GM23338 (cell line): ENCODE measurements at regions not wholly inside any gene's neighbourhood (a gene's known extent, or its start where the extent isn't known, plus 50 kb on each side); places are given as distances from the start of the nearest gene placed in this dataset.

Experiments used
- ATAC-seq: fragments of 200-7000 bp; cut with Tn5 transposase; 3 replicates; pipeline ENCODE4 v1.9.1; 2020
- DNase-seq: peaks from one replicate; pipeline ENCODE4 v3.0.0-alpha.2; 2015; ENCODE audit warnings: low spot score
- H2AFZ ChIP-seq: fragments of 200-600 bp; sonication (generic); 2 replicates; pipeline ENCODE4 v1.8.0; 2016; ENCODE audit warnings: antibody characterized with exemption, mild to moderate bottlenecking, moderate library complexity
- H3F3A ChIP-seq: fragments of 200-600 bp; sonication (generic); replicated peaks from 2 replicates; pipeline ENCODE4 v1.8.0; 2017; ENCODE audit warnings: antibody characterized with exemption, mixed run types, low read depth
- H3K27ac ChIP-seq: fragments of 200-600 bp; sonication (generic); 2 replicates; pipeline ENCODE4 v1.6.1; 2016; ENCODE audit warnings: low read depth
- H3K27me3 ChIP-seq: fragments of 200-600 bp; sonication (generic); 2 replicates; pipeline ENCODE4 v1.8.0; 2016; ENCODE audit warnings: mild to moderate bottlenecking, mixed run types, moderate library complexity; ENCODE audit not compliant: insufficient read depth
- H3K36me3 ChIP-seq: fragments of 200-600 bp; sonication (generic); 2 replicates; pipeline ENCODE4 v1.8.0; 2016; ENCODE audit warnings: mild to moderate bottlenecking; ENCODE audit not compliant: insufficient read depth
- H3K4me1 ChIP-seq: fragments of 200-600 bp; sonication (generic); 2 replicates; pipeline ENCODE4 v1.8.0; 2016; ENCODE audit warnings: mild to moderate bottlenecking, moderate library complexity; ENCODE audit not compliant: insufficient read depth
- H3K4me2 ChIP-seq: fragments of 200-600 bp; sonication (generic); 2 replicates; pipeline ENCODE4 v1.7.1; 2017; ENCODE audit warnings: mixed run types
- H3K4me3 ChIP-seq: fragments of 200-600 bp; sonication (generic); 2 replicates; pipeline ENCODE4 v1.6.1; 2016; ENCODE audit warnings: mixed run types
- H3K79me2 ChIP-seq: fragments of 200-600 bp; sonication (generic); replicated peaks from 2 replicates; pipeline ENCODE4 v1.8.0; 2017; ENCODE audit warnings: mild to moderate bottlenecking; ENCODE audit not compliant: insufficient read depth
- H3K9me2 ChIP-seq: fragments of 200-600 bp; sonication (generic); 2 replicates; pipeline ENCODE4 v1.8.0; 2017; ENCODE audit not compliant: insufficient read depth
- H4K20me1 ChIP-seq: fragments of 200-600 bp; sonication (generic); replicated peaks from 2 replicates; pipeline ENCODE4 v1.8.0; 2017; ENCODE audit warnings: mild to moderate bottlenecking; ENCODE audit not compliant: insufficient read depth
- H3K27ac Mint-ChIP-seq: 2 replicates; pipeline ENCODE4 v1.8.0; 2020; ENCODE audit warnings: inconsistent platforms, mild to moderate bottlenecking, moderate library complexity, mixed read lengths
- H3K27me3 Mint-ChIP-seq: 3 replicates; pipeline ENCODE4 v1.8.0; 2022; ENCODE audit warnings: low read depth, mild to moderate bottlenecking, moderate library complexity, mixed read lengths, inconsistent platforms; ENCODE audit not compliant: insufficient read depth, poor library complexity
- H3K36me3 Mint-ChIP-seq: 3 replicates; pipeline ENCODE4 v1.8.0; 2021; ENCODE audit warnings: low read depth, mild to moderate bottlenecking, inconsistent platforms, moderate library complexity, mixed read lengths
- H3K4me1 Mint-ChIP-seq: 3 replicates; pipeline ENCODE4 v1.8.0; 2020; ENCODE audit warnings: mild to moderate bottlenecking, inconsistent platforms, mixed read lengths
- H3K4me3 Mint-ChIP-seq: 3 replicates; pipeline ENCODE4 v1.8.0; 2021; ENCODE audit warnings: moderate library complexity, mild to moderate bottlenecking, inconsistent platforms, mixed read lengths
- H3K9me3 Mint-ChIP-seq: 3 replicates; pipeline ENCODE4 v1.8.0; 2020; ENCODE audit warnings: moderate library complexity, mild to moderate bottlenecking, inconsistent platforms, mixed read lengths
- CREB1 ChIP-seq: fragments of 250-450 bp; sonication (Bioruptor Pico); IDR thresholded peaks from 2 replicates; pipeline ENCODE4 v1.5.0; 2020; ENCODE audit warnings: low read depth, mild to moderate bottlenecking, moderate library complexity
- CTCF ChIP-seq, 2 experiments: fragments of 200-600 bp in 1 of 2; sonication (generic) in 1 of 2; conservative IDR thresholded peaks; 2 replicates each; pipeline versions ENCODE4 v1.5.1 to v1.6.1; 2016 to 2017; ENCODE audit warnings: antibody characterized with exemption in 2 of 2, low read depth in 2 of 2, mild to moderate bottlenecking in 2 of 2, moderate library complexity in 1 of 2
- JUNB ChIP-seq: IDR thresholded peaks from one replicate; pipeline ENCODE4 v1.6.1; 2016; ENCODE audit warnings: antibody characterized with exemption; ENCODE audit not compliant: unreplicated experiment
- NANOG ChIP-seq: IDR thresholded peaks from 2 replicates; pipeline ENCODE4 v1.6.1; 2016; ENCODE audit warnings: antibody characterized with exemption, borderline replicate concordance
- STAT1 ChIP-seq: IDR thresholded peaks from one replicate; pipeline ENCODE4 v1.6.1; 2016; ENCODE audit warnings: antibody characterized with exemption; ENCODE audit not compliant: unreplicated experiment
- ZNF462 ChIP-seq: fragments of 250-450 bp; sonication (Bioruptor Pico); IDR thresholded peaks from 2 replicates; pipeline ENCODE4 v1.5.0; 2020; ENCODE audit warnings: mild to moderate bottlenecking, moderate library complexity

GRCh38 chr15:57820119-57820518 lies 113.6 kb downstream of the POLR2M start (continued):
- TF ChIP-seq CREB1 (CRISPR knock-in tag) (no peak), CTCF (conservative IDR thresholded peaks at IDR 0.05; ENCODE audit: low read depth in 2 of 2) (no peak), STAT1 (no peak), NANOG (no peak)

- Mint-ChIP-seq H3K4me1 (0 out of 3 replicates have a peak, but pooled peaks cover 2% of the 10 kb centered on the region), H3K4me3 (no peak overlapping the region), H3K27ac (no peak overlapping the region), H3K36me3 (no peaks in the 10 kb centered on the region), H3K27me3 (peaks cover 3% of the 10 kb centered on the region), H3K9me3 (no peaks in the 10 kb centered on the region)
- no peaks in the 10 kb centered on the region for H3K36me3 ChIP-seq
- H4K20me1 ChIP-seq: no peaks in the 10 kb centered on the region
- H3K4me1 ChIP-seq: no peaks in the 10 kb centered on the region
- H3K27me3 ChIP-seq: no peaks in the 10 kb centered on the region
- H3K79me2 ChIP-seq: no peaks in the 10 kb centered on the region
- no peak overlapping the region for H2AFZ ChIP-seq
- no peaks in the 10 kb centered on the region for H3F3A ChIP-seq
- TF ChIP-seq JUNB (no peak), ZNF462 (CRISPR knock-in tag) (no peak), NANOG (no peak)
- peaks cover 8% of the 10 kb centered on the region; the same call in 1 of the 2 replicates for H3K9me2 ChIP-seq
- no peak overlapping the region for H3K4me3 ChIP-seq
- no peak for DNase-seq
- H3K4me2 ChIP-seq: no peak overlapping the region
- ATAC-seq: no peak
- no peak overlapping the region for H3K27ac ChIP-seq
Observed at GRCh38 chr15:57821826-57822225, 115.3 kb downstream of the POLR2M start.
